ENCODE measurements at regions not wholly inside any gene's neighbourhood (a gene's known extent, or its start where the extent isn't known, plus 50 kb on each side); places are given as distances from the start of the nearest gene placed in this dataset.
"Not testable (repeated sequence)": the region's sequence is repeated elsewhere in the genome, so short reads cannot be mapped to it uniquely, and the experiment has no call there.

DNA sequence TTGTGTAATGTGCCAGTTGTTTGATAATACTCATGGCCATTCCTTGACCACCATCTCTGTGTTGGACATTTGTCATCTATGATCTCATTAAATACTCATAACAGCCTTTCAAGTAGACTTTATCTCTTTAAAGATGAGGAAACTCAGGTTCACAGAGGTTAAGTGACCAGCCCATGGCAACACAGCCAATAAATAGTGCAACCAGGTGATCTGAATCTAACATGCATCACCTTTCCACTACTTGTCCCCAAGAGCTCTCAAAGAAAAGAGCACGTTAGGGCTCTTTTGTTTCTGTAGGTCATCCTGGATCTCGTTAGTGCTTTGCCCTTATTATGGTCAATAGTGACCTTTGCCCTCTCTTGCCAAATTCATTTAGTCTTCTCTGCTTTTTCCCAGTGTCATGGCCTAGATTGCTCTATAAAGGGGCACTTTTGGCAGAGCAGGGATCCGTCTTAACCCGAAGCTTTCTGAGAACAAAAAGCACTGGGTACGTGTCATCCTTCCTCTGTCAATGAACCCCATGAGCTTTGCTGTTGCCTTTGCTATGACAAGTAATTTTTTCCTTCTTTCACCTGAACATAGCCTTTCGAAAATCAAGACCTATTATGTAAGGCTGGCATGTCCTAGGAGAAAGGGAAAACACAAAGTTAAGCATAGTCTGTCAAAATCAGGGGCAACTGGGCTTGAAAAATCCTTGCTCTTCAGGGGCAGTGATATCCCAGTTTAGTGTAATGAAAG is 88.0 kb upstream of the PLXNA2 start:
- no peak for DNase-seq
- Mint-ChIP-seq H3K9me3 (no peaks in the 10 kb centered on the region), H3K4me1 (ENCODE audit: low read depth) (no peaks in the 10 kb centered on the region), H3K36me3 (ENCODE audit: insufficient read depth in 2 of 2) (no peaks in the 10 kb centered on the region), H3K27me3 (ENCODE audit: low read depth) (peaks cover 60% of the 10 kb centered on the region), H3K27ac (no peak overlapping the region), H3K4me3 (no peak overlapping the region)
- ATAC-seq (replicated peaks in 1 of 2) = no peak

DNA sequence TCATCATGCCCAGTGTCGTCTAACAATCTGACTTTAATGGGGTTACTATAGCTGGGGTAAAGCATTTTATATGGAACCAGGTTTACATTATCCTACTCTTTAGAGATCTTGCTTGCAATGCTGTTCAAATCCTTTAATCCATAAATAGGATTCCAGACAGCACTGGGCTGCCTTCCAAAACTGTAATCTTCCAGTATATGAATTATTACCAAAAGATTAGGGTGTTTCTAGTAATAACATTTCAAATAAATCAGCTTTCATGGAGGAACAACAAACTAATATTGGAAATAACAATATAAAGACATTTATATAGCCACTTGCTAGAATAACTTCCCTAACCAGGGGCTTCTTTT is 88.6 kb upstream of the PLXNA2 start:
- Mint-ChIP-seq H3K4me1 (ENCODE audit: low read depth) (no peaks in the 10 kb centered on the region), H3K36me3 (ENCODE audit: insufficient read depth in 2 of 2) (no peaks in the 10 kb centered on the region), H3K4me3 (no peak overlapping the region), H3K27me3 (ENCODE audit: low read depth) (peaks cover 63% of the 10 kb centered on the region), H3K27ac (no peak overlapping the region), H3K9me3 (no peaks in the 10 kb centered on the region)
- ATAC-seq (replicated peaks in 1 of 2) (no peak), DNase-seq (no peak)

DNA sequence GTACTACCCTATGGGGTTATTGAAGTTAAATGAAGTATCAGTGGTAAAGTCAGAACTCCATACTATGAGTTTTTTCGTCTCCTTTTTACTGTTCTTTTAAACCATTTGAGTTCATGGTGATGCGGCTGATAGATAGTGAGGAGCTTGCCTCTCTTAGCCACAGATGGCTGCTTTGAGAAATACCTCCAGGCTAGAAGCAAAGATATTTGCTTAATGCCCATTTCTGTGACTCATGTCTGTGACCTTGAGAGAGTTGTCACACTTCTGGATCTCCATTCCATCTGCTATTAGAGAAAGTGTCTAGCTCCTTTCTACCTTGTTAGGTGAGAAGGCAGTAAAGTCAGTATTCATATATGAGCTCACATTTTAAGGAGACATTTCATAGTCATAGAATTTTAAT is 89.5 kb upstream of the PLXNA2 start:
- DNase-seq = no peak
- Mint-ChIP-seq H3K27ac (no peak overlapping the region), H3K4me3 (no peak overlapping the region), H3K9me3 (no peaks in the 10 kb centered on the region), H3K36me3 (ENCODE audit: insufficient read depth in 2 of 2) (no peaks in the 10 kb centered on the region), H3K4me1 (ENCODE audit: low read depth) (no peaks in the 10 kb centered on the region), H3K27me3 (ENCODE audit: low read depth) (peaks cover 64% of the 10 kb centered on the region)
- no peak for ATAC-seq (replicated peaks in 1 of 2)

GRCh38 chr1:208335371-208336136 is 91.4 kb upstream of the PLXNA2 start:
- H3K27me3 Mint-ChIP-seq (ENCODE audit: low read depth) = peaks cover 71% of the 10 kb centered on the region
- H3K36me3 Mint-ChIP-seq (ENCODE audit: insufficient read depth in 2 of 2) = no peaks in the 10 kb centered on the region
- no peaks in the 10 kb centered on the region for H3K4me1 Mint-ChIP-seq (ENCODE audit: low read depth)
- DNase-seq (no peak), ATAC-seq (replicated peaks in 1 of 2) (no peak)
- H3K9me3 Mint-ChIP-seq = no peaks in the 10 kb centered on the region
- H3K27ac Mint-ChIP-seq = no peak overlapping the region
- no peak overlapping the region for H3K4me3 Mint-ChIP-seq

DNA sequence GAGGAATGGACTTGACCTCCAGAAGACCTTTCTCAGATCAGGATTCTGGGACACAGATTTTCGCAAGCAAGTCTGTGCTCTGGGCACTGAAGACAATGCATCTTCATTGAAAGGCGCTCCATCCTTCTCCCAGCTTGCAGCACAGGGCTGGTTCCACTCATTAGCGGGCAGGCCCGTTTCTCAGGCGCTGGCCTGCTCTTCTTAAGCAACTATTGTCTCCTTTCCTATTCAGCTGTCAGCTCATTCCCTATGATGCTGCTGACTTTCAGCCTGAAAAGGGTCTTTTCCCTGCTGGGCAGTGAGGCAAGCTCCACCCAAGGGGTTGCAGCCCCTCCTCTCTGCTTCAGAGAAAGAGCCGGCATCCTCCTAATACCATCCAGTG is 91.9 kb upstream of the PLXNA2 start:
- no peak overlapping the region for H3K27ac Mint-ChIP-seq
- H3K4me1 Mint-ChIP-seq (ENCODE audit: low read depth) = no peaks in the 10 kb centered on the region
- H3K4me3 Mint-ChIP-seq = no peak overlapping the region
- H3K9me3 Mint-ChIP-seq = no peaks in the 10 kb centered on the region
- H3K36me3 Mint-ChIP-seq (ENCODE audit: insufficient read depth in 2 of 2) = no peaks in the 10 kb centered on the region
- DNase-seq (no peak), ATAC-seq (replicated peaks in 1 of 2) (no peak)
- peaks cover 69% of the 10 kb centered on the region for H3K27me3 Mint-ChIP-seq (ENCODE audit: low read depth)

GRCh38 chr1:208339911-208340310 is 95.7 kb upstream of the PLXNA2 start:
- Mint-ChIP-seq H3K27ac (no peak overlapping the region), H3K4me3 (no peak overlapping the region), H3K36me3 (ENCODE audit: insufficient read depth in 2 of 2) (no peaks in the 10 kb centered on the region), H3K9me3 (no peaks in the 10 kb centered on the region), H3K4me1 (ENCODE audit: low read depth) (no peaks in the 10 kb centered on the region), H3K27me3 (ENCODE audit: low read depth) (peaks cover 49% of the 10 kb centered on the region)
- ATAC-seq (replicated peaks in 1 of 2) (no peak), DNase-seq (no peak)

DNA sequence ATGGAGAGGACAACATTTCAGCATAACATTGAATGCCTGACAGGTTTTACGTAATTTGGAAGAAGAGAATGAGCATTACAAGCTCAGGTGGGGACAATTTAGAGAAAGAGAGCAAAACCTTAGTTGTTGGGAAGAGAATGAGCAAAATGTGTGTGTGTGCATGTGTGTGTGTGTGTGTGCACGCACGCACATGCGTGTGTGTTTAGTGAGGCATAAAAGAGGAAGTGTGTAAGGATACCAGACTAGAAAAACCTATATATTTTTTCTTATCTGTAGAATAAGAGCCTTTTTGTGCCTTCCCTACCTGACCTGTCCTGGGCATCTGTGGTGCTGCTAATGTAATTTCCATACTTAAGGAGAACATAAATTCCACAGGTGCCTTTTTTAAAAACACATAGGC is 99.0 kb upstream of the PLXNA2 start:
- Mint-ChIP-seq H3K4me1 (ENCODE audit: low read depth) (no peaks in the 10 kb centered on the region), H3K9me3 (no peaks in the 10 kb centered on the region)

GRCh38 chr1:208344202-208344857 is 100.1 kb upstream of the PLXNA2 start:
- Mint-ChIP-seq H3K27ac (no peak overlapping the region), H3K9me3 (no peaks in the 10 kb centered on the region), H3K36me3 (ENCODE audit: insufficient read depth in 2 of 2) (no peaks in the 10 kb centered on the region), H3K27me3 (ENCODE audit: low read depth) (peaks cover 26% of the 10 kb centered on the region), H3K4me1 (ENCODE audit: low read depth) (no peaks in the 10 kb centered on the region), H3K4me3 (no peak overlapping the region)
- no peak for ATAC-seq (replicated peaks in 1 of 2)
- no peak for DNase-seq

More for the DNA sequence above, 99.0 kb upstream of the PLXNA2 start:
- ATAC-seq (replicated peaks in 1 of 2) = no peak
- Mint-ChIP-seq H3K4me3 (no peak overlapping the region), H3K27me3 (ENCODE audit: low read depth) (peaks cover 30% of the 10 kb centered on the region), H3K36me3 (ENCODE audit: insufficient read depth in 2 of 2) (no peaks in the 10 kb centered on the region), H3K27ac (no peak overlapping the region)
- no peak for DNase-seq

- ATAC-seq (replicated peaks in 1 of 2) = no peak
- Mint-ChIP-seq H3K9me3 (no peaks in the 10 kb centered on the region), H3K4me1 (ENCODE audit: low read depth) (no peaks in the 10 kb centered on the region), H3K4me3 (no peak overlapping the region), H3K27ac (no peak overlapping the region), H3K36me3 (ENCODE audit: insufficient read depth in 2 of 2) (no peaks in the 10 kb centered on the region), H3K27me3 (ENCODE audit: low read depth) (peaks cover 18% of the 10 kb centered on the region)
- no peak for DNase-seq
Observed at GRCh38 chr1:208347191-208347590, 103.0 kb upstream of the PLXNA2 start.

GRCh38 chr1:208349694-208350330 is 105.6 kb upstream of the PLXNA2 start:
- no peaks in the 10 kb centered on the region for H3K36me3 Mint-ChIP-seq (ENCODE audit: insufficient read depth in 2 of 2)
- no peaks in the 10 kb centered on the region for H3K9me3 Mint-ChIP-seq
- no peak for ATAC-seq (replicated peaks in 1 of 2)
- H3K4me1 Mint-ChIP-seq (ENCODE audit: low read depth) = no peaks in the 10 kb centered on the region
- peaks cover 11% of the 10 kb centered on the region for H3K27me3 Mint-ChIP-seq (ENCODE audit: low read depth)
- H3K27ac Mint-ChIP-seq = no peak overlapping the region
- H3K4me3 Mint-ChIP-seq = no peak overlapping the region
- DNase-seq = no peak

GRCh38 chr1:208350815-208351214 is 106.6 kb upstream of the PLXNA2 start:
- Mint-ChIP-seq H3K27ac (no peak overlapping the region), H3K4me3 (no peak overlapping the region), H3K9me3 (no peaks in the 10 kb centered on the region), H3K36me3 (ENCODE audit: insufficient read depth in 2 of 2) (no peaks in the 10 kb centered on the region), H3K27me3 (ENCODE audit: low read depth) (peaks cover 11% of the 10 kb centered on the region), H3K4me1 (ENCODE audit: low read depth) (no peaks in the 10 kb centered on the region)
- no peak for DNase-seq
- ATAC-seq (replicated peaks in 1 of 2) = no peak

- Mint-ChIP-seq H3K9me3 (no peaks in the 10 kb centered on the region), H3K27me3 (ENCODE audit: low read depth) (peaks cover 11% of the 10 kb centered on the region), H3K4me1 (ENCODE audit: low read depth) (no peaks in the 10 kb centered on the region), H3K27ac (no peak overlapping the region), H3K36me3 (ENCODE audit: insufficient read depth in 2 of 2) (no peaks in the 10 kb centered on the region), H3K4me3 (no peak overlapping the region)
- ATAC-seq (replicated peaks in 1 of 2) (no peak), DNase-seq (no peak)
Observed at GRCh38 chr1:208351838-208352237, 107.7 kb upstream of the PLXNA2 start.

GRCh38 chr1:208353797-208354196 is 109.6 kb upstream of the PLXNA2 start:
- not testable (repeated sequence) for H3K9me3 Mint-ChIP-seq; H3K27me3 Mint-ChIP-seq (ENCODE audit: low read depth); H3K36me3 Mint-ChIP-seq (ENCODE audit: insufficient read depth in 2 of 2); H3K27ac Mint-ChIP-seq; ATAC-seq (replicated peaks in 1 of 2); DNase-seq; H3K4me1 Mint-ChIP-seq (ENCODE audit: low read depth); H3K4me3 Mint-ChIP-seq

Data from activated T-cell treated with anti-CD3 and anti-CD28 coated beads, Interleukin-2, amount 50 U/mL, for 72 hours (primary cell).